ENCODE measurements at regions not wholly inside any gene's neighbourhood (a gene's known extent, or its start where the extent isn't known, plus 50 kb on each side); places are given as distances from the start of the nearest gene placed in this dataset.

- Histone ChIP-seq H2AFZ (ENCODE audit: low read depth, low read length, severe bottlenecking) (no peak overlapping the region), H3K27me3 (ENCODE audit: low read length) (no peaks in the 10 kb centered on the region), H4K20me1 (ENCODE audit: low read depth, low read length) (no peaks in the 10 kb centered on the region), H3K9me2 (replicated peaks; ENCODE audit: insufficient read depth, low read length) (no peaks in the 10 kb centered on the region), H3K27ac (ENCODE audit: low read depth, low read length) (no peak overlapping the region), H3K9ac (ENCODE audit: low read length) (no peak overlapping the region), H3K4me3 (ENCODE audit: insufficient read depth, low read length, poor library complexity, severe bottlenecking) (no peak overlapping the region), H3K9me3 (ENCODE audit: insufficient read depth, low read length) (no peaks in the 10 kb centered on the region), H3K36me3 (ENCODE audit: low read length) (no peaks in the 10 kb centered on the region), H3F3A (ENCODE audit: insufficient read depth) (no peaks in the 10 kb centered on the region), H3K79me2 (ENCODE audit: insufficient read depth, low read length) (no peaks in the 10 kb centered on the region), H3K4me2 (ENCODE audit: low read depth, low read length, poor library complexity, severe bottlenecking) (no peak overlapping the region)
- TF ChIP-seq CTCF (IDR thresholded peaks at IDR 0.05; ENCODE audit: insufficient read depth, low read length, poor library complexity, severe bottlenecking): no peak
Measured at GRCh38 chr4:111880116-111880515, 265.1 kb upstream of the FAM241A start.

- Histone ChIP-seq H3K4me3 (ENCODE audit: insufficient read depth, low read length, poor library complexity, severe bottlenecking) (no peak overlapping the region), H2AFZ (ENCODE audit: low read depth, low read length, severe bottlenecking) (no peak overlapping the region), H3K27ac (ENCODE audit: low read depth, low read length) (no peak overlapping the region), H3F3A (ENCODE audit: insufficient read depth) (no peaks in the 10 kb centered on the region), H3K4me2 (ENCODE audit: low read depth, low read length, poor library complexity, severe bottlenecking) (no peak overlapping the region), H3K9me3 (ENCODE audit: insufficient read depth, low read length) (no peaks in the 10 kb centered on the region), H3K9ac (ENCODE audit: low read length) (no peak overlapping the region), H3K36me3 (ENCODE audit: low read length) (no peaks in the 10 kb centered on the region), H4K20me1 (ENCODE audit: low read depth, low read length) (no peaks in the 10 kb centered on the region), H3K79me2 (ENCODE audit: insufficient read depth, low read length) (no peaks in the 10 kb centered on the region), H3K9me2 (replicated peaks; ENCODE audit: insufficient read depth, low read length) (no peaks in the 10 kb centered on the region), H3K27me3 (ENCODE audit: low read length) (no peaks in the 10 kb centered on the region)
- TF ChIP-seq EZH2phosphoT487 (conservative IDR thresholded peaks at IDR 0.05; ENCODE audit: low read length): no peak
- TF ChIP-seq CTCF (IDR thresholded peaks at IDR 0.05; ENCODE audit: insufficient read depth, low read length, poor library complexity, severe bottlenecking): no peak
Measured at GRCh38 chr4:111883557-111883999, 261.7 kb upstream of the FAM241A start.

GRCh38 chr4:111890412-111890811, 254.8 kb upstream of the FAM241A start:
- TF ChIP-seq CTCF (IDR thresholded peaks at IDR 0.05; ENCODE audit: insufficient read depth, low read length, poor library complexity, severe bottlenecking): no peak
- TF ChIP-seq EZH2phosphoT487 (conservative IDR thresholded peaks at IDR 0.05; ENCODE audit: low read length): no peak
- Histone ChIP-seq H3K79me2 (ENCODE audit: insufficient read depth, low read length) (no peaks in the 10 kb centered on the region), H3K9me2 (replicated peaks; ENCODE audit: insufficient read depth, low read length) (no peaks in the 10 kb centered on the region), H3K9me3 (ENCODE audit: insufficient read depth, low read length) (no peaks in the 10 kb centered on the region), H2AFZ (ENCODE audit: low read depth, low read length, severe bottlenecking) (no peak overlapping the region), H3F3A (ENCODE audit: insufficient read depth) (no peaks in the 10 kb centered on the region), H3K27me3 (ENCODE audit: low read length) (no peaks in the 10 kb centered on the region), H3K36me3 (ENCODE audit: low read length) (no peaks in the 10 kb centered on the region), H3K27ac (ENCODE audit: low read depth, low read length) (no peak overlapping the region), H3K4me3 (ENCODE audit: insufficient read depth, low read length, poor library complexity, severe bottlenecking) (no peak overlapping the region), H4K20me1 (ENCODE audit: low read depth, low read length) (no peaks in the 10 kb centered on the region), H3K9ac (ENCODE audit: low read length) (no peak overlapping the region), H3K4me2 (ENCODE audit: low read depth, low read length, poor library complexity, severe bottlenecking) (no peak overlapping the region)

- TF ChIP-seq CTCF (IDR thresholded peaks at IDR 0.05; ENCODE audit: insufficient read depth, low read length, poor library complexity, severe bottlenecking) (no peak), EZH2phosphoT487 (conservative IDR thresholded peaks at IDR 0.05; ENCODE audit: low read length) (no peak)
- Histone ChIP-seq H3K27ac (ENCODE audit: low read depth, low read length) (no peak overlapping the region), H3K4me2 (ENCODE audit: low read depth, low read length, poor library complexity, severe bottlenecking) (no peak overlapping the region), H3K4me3 (ENCODE audit: insufficient read depth, low read length, poor library complexity, severe bottlenecking) (no peak overlapping the region), H4K20me1 (ENCODE audit: low read depth, low read length) (no peaks in the 10 kb centered on the region), H3K9me2 (replicated peaks; ENCODE audit: insufficient read depth, low read length) (no peaks in the 10 kb centered on the region), H3F3A (ENCODE audit: insufficient read depth) (no peaks in the 10 kb centered on the region), H3K79me2 (ENCODE audit: insufficient read depth, low read length) (no peaks in the 10 kb centered on the region), H3K9me3 (ENCODE audit: insufficient read depth, low read length) (no peaks in the 10 kb centered on the region), H2AFZ (ENCODE audit: low read depth, low read length, severe bottlenecking) (no peak overlapping the region), H3K9ac (ENCODE audit: low read length) (no peak overlapping the region), H3K36me3 (ENCODE audit: low read length) (no peaks in the 10 kb centered on the region), H3K27me3 (ENCODE audit: low read length) (no peaks in the 10 kb centered on the region)
Measured at GRCh38 chr4:111905511-111905910, 239.7 kb upstream of the FAM241A start.
